K562 (cell line): ENCODE measurements at regions not wholly inside any gene's neighbourhood (a gene's known extent, or its start where the extent isn't known, plus 50 kb on each side); places are given as distances from the start of the nearest gene placed in this dataset.

Experiments used
- ATAC-seq: fragments of 200-7000 bp; cut with Tn5 transposase; 3 replicates; pipeline ENCODE4 v1.9.1; 2020; ENCODE audit warnings: moderate library complexity
- BruUV-seq: library from RNA; stranded (reverse); fragments of 400-500 nt; replicated peaks from 2 replicates; lab custom pipeline; 2021; lab: Mats Ljungman, UMichigan
- CTCF ChIA-PET: fragments of 300-600 bp; formaldehyde crosslinking; extraction: SDS; loops from one replicate; lab custom pipeline; 2021; ENCODE audit warnings: low intra/inter-chr PET ratio; lab: Yijun Ruan, JAX
- POLR2A ChIA-PET: fragments of 300-600, 350-650 bp; sonication (Branson Sonifier 250); formaldehyde crosslinking; extraction: SDS; loops from one replicate; lab custom pipeline; 2021; ENCODE audit warnings: antibody characterized with exemption, inconsistent platforms; lab: Yijun Ruan, JAX
- DNase-seq, 4 experiments: peaks; one replicate each; pipeline versions ENCODE4 v3.0.0 to v3.0.0-alpha.2; 2011 to 2018; ENCODE audit warnings: low spot score in 3 of 4, mixed read lengths in 3 of 4; ENCODE audit errors: extremely low read depth in 1 of 4
- FAIRE-seq: peaks from 2 replicates; lab custom pipeline; 2011; peaks lifted over from hg19 to GRCh38; lab: Jason Lieb, UNC
- H2AFZ ChIP-seq: 2 replicates; pipeline ENCODE4 v1.6.0; 2011; ENCODE audit warnings: low read depth, low read length, control low read depth, inconsistent platforms
- H3K27ac ChIP-seq: fragments of 200-600 bp; 3 replicates; pipeline ENCODE4 v1.8.0; 2011; ENCODE audit warnings: low read depth, mild to moderate bottlenecking, control low read depth, inconsistent platforms, low read length, moderate library complexity, mixed read lengths; ENCODE audit errors: extremely low read depth
- H3K27me3 ChIP-seq, 2 experiments: fragments of 300-600 bp in 1 of 2; 2 replicates in 1 of 2; 3 replicates in 1 of 2; pipeline versions ENCODE4 v1.6.0 to v1.8.0; 2011; ENCODE audit warnings: inconsistent platforms in 2 of 2, low read length in 2 of 2, mild to moderate bottlenecking in 1 of 2, mixed read lengths in 1 of 2, moderate library complexity in 1 of 2; ENCODE audit not compliant: control insufficient read depth in 2 of 2, insufficient read depth in 2 of 2
- H3K36me3 ChIP-seq: fragments of 300-600 bp; 3 replicates; pipeline ENCODE4 v1.8.0; 2011; ENCODE audit warnings: mild to moderate bottlenecking, low read length, inconsistent platforms; ENCODE audit not compliant: control insufficient read depth, insufficient read depth
- H3K4me1 ChIP-seq, 2 experiments: fragments of 200-600 bp in 1 of 2; replicated peaks in 1 of 2; 2 replicates in 1 of 2; 3 replicates in 1 of 2; pipeline versions ENCODE4 v1.5.1 to v1.8.0; 2011; ENCODE audit warnings: inconsistent platforms in 2 of 2, low read length in 2 of 2, mild to moderate bottlenecking in 1 of 2, mixed read lengths in 1 of 2, moderate library complexity in 1 of 2; ENCODE audit not compliant: control insufficient read depth in 2 of 2, insufficient read depth in 2 of 2
- H3K4me2 ChIP-seq: 2 replicates; pipeline ENCODE4 v1.6.1; 2011; ENCODE audit warnings: low read length, control low read depth, inconsistent platforms, mixed read lengths; ENCODE audit not compliant: insufficient read depth
- H3K4me3 ChIP-seq: fragments of 200-600 bp; sonication (generic), shearing (Covaris generic); 2 replicates; pipeline ENCODE4 v1.5.1; 2016; ENCODE audit warnings: control low read depth, inconsistent platforms
- H3K79me2 ChIP-seq: fragments of 200-600 bp; 3 replicates; pipeline ENCODE4 v1.8.0; 2011; ENCODE audit warnings: low read length, inconsistent platforms; ENCODE audit not compliant: control insufficient read depth, insufficient read depth
- H3K9ac ChIP-seq, 2 experiments: 2 replicates each; pipeline versions ENCODE4 v1.6.0 to v1.6.1; 2011; ENCODE audit warnings: low read depth in 2 of 2, low read length in 2 of 2, control low read depth in 1 of 2, inconsistent platforms in 1 of 2, mild to moderate bottlenecking in 1 of 2, mixed read lengths in 1 of 2; ENCODE audit not compliant: insufficient read depth in 1 of 2
- H3K9me1 ChIP-seq: one replicate; pipeline ENCODE4 v1.6.0; 2011; ENCODE audit warnings: inconsistent platforms, mild to moderate bottlenecking, low read length, moderate library complexity; ENCODE audit not compliant: control insufficient read depth, insufficient read depth
- H3K9me3 ChIP-seq: replicated peaks from 2 replicates; pipeline ENCODE4 v1.5.1; 2011; ENCODE audit warnings: low read depth, low read length, inconsistent platforms; ENCODE audit not compliant: control insufficient read depth, insufficient read depth
- H4K20me1 ChIP-seq: replicated peaks from 2 replicates; pipeline ENCODE4 v1.6.1; 2011; ENCODE audit warnings: low read length, inconsistent platforms, mixed read lengths; ENCODE audit not compliant: control insufficient read depth, insufficient read depth
- ARID4B ChIP-seq: sonication (generic); formaldehyde crosslinking; IDR thresholded peaks from 2 replicates; pipeline ENCODE4 v1.8.0; 2022; ENCODE audit warnings: mild to moderate bottlenecking, missing genetic modification reagents
- ARNT ChIP-seq, 2 experiments: fragments of 450-650 bp; IDR thresholded peaks; 2 replicates each; pipeline ENCODE4 v1.6.1; 2016; ENCODE audit warnings: mild to moderate bottlenecking in 1 of 2
- NCOA4 ChIP-seq: fragments of 450-650 bp; IDR thresholded peaks from 2 replicates; pipeline ENCODE4 v1.6.1; 2018; ENCODE audit warnings: mild to moderate bottlenecking; ENCODE audit not compliant: partially characterized antibody
- OTX1 ChIP-seq: fragments of 450-650 bp; formaldehyde crosslinking; IDR thresholded peaks from 2 replicates; pipeline ENCODE4 v1.4.0; 2022; ENCODE audit warnings: mild to moderate bottlenecking
- XRCC4 ChIP-seq: IDR thresholded peaks from one replicate; pipeline ENCODE4 v1.6.1; 2011; ENCODE audit not compliant: insufficient read depth, insufficient read length; ENCODE audit errors: extremely low read depth
- ZNF583 ChIP-seq: fragments of 250-450 bp; sonication (Bioruptor Pico); IDR thresholded peaks from 2 replicates; pipeline ENCODE4 v1.4.0; 2020
- WGBS: fragments of 100-300 bp; shearing (Covaris generic); methylation state at CpG from one replicate; pipeline ENCODE4 v1.1.6; 2016; ENCODE audit warnings: low coverage, mixed read lengths; ENCODE audit not compliant: insufficient coverage; ENCODE audit errors: missing lambda C conversion rate; 5-methylcytosine and 5-hydroxymethylcytosine counted together
- in situ Hi-C: fragments of 300-500 bp; cut with MboI; formaldehyde crosslinking; loops from 4 replicates; pipeline ENCODE4 v1.15.0; 2018; ENCODE audit warnings: inconsistent platforms, mixed read lengths
- intact Hi-C: fragments of 100-400 bp; cut with micrococcal nuclease; formaldehyde crosslinking; loops from 2 replicates; pipeline ENCODE4 v1.14.2; 2022

- WGBS = 0% methylated on average over 2 of the region's 2 CpGs
- Histone ChIP-seq H4K20me1 (no peaks in the 10 kb centered on the region), H3K9ac (no peak overlapping the region), H3K27me3 (no peaks in the 10 kb centered on the region), H3K36me3 (no peaks in the 10 kb centered on the region), H3K9me3 (no peaks in the 10 kb centered on the region; the same call in 1 of the 2 replicates), H3K9me1 (no peaks in the 10 kb centered on the region), H3K4me3 (no peak overlapping the region), H3K4me2 (no peak overlapping the region), H3K4me1 (no peaks in the 10 kb centered on the region), H3K27ac (no peak overlapping the region), H2AFZ (no peak overlapping the region), H3K79me2 (no peaks in the 10 kb centered on the region)
- intact Hi-C loops = no loop called here
- DNase-seq (no peak), ATAC-seq (no peak), FAIRE-seq (no peak)
- BruUV-seq = no TSS peak
- POLR2A ChIA-PET = no interaction called here
- TF ChIP-seq ARID4B = no peak
- no peak for TF ChIP-seq XRCC4
- TF ChIP-seq NCOA4 = no peak
- TF ChIP-seq ZNF583 (CRISPR knock-in tag) = no peak
- TF ChIP-seq OTX1 = no peak
- no peak for TF ChIP-seq ARNT (IDR thresholded peaks at IDR 0.05)
- in situ Hi-C loops = no loop called here
- CTCF ChIA-PET = no interaction called here
Observed at GRCh38 chr7:11934796-11935195, 102.8 kb upstream of the THSD7A start.
